GM12878 (cell line): ENCODE measurements at regions not wholly inside any gene's neighbourhood (a gene's known extent, or its start where the extent isn't known, plus 50 kb on each side); places are given as distances from the start of the nearest gene placed in this dataset.

Experiments
- ATAC-seq: fragments of 200-7000 bp; cut with Tn5 transposase; 3 replicates; pipeline ENCODE4 v1.9.1; 2020; ENCODE audit warnings: mild to moderate bottlenecking, moderate library complexity
- BruUV-seq: library from RNA; stranded (reverse); fragments of 400-500 nt; replicated peaks from 2 replicates; lab custom pipeline; 2021; lab: Mats Ljungman, UMichigan
- CTCF ChIA-PET: fragments of 300-600 bp; sonication (Branson Sonifier 250); formaldehyde crosslinking; extraction: SDS; loops from one replicate; lab custom pipeline; 2021; ENCODE audit warnings: inconsistent platforms; lab: Yijun Ruan, JAX
- POLR2A ChIA-PET: fragments of 350-600 bp; formaldehyde crosslinking; extraction: SDS; loops from one replicate; lab custom pipeline; 2021; ENCODE audit warnings: inconsistent platforms; lab: Charles Lee
- RAD21 ChIA-PET: fragments of 300-600 bp; sonication (Branson Sonifier 250); formaldehyde crosslinking; loops from one replicate; lab custom pipeline; 2023; ENCODE audit warnings: antibody characterized with exemption; ENCODE audit not compliant: unreplicated experiment; lab: Charles Lee
- SMC1A ChIA-PET: fragments of 300-600 bp; sonication (Branson Sonifier 250); formaldehyde crosslinking; loops from one replicate; lab custom pipeline; 2023; ENCODE audit not compliant: unreplicated experiment, uncharacterized antibody; lab: Charles Lee
- DNase-seq: peaks from one replicate; pipeline ENCODE4 v3.0.0-alpha.2; 2011; ENCODE audit warnings: low read depth, low spot score
- FAIRE-seq: peaks from 3 replicates; lab custom pipeline; 2011; peaks lifted over from hg19 to GRCh38; lab: Jason Lieb, UNC
- H2AFZ ChIP-seq: 2 replicates; pipeline ENCODE4 v1.6.0; 2011; ENCODE audit warnings: low read depth, low read length, control low read depth; ENCODE audit not compliant: control insufficient read depth
- H3K27ac ChIP-seq: 2 replicates; pipeline ENCODE4 v1.5.1; 2011; ENCODE audit warnings: control low read depth; ENCODE audit not compliant: control insufficient read depth, insufficient read depth
- H3K27me3 ChIP-seq, 2 experiments: replicated peaks in 1 of 2; 2 replicates each; pipeline versions ENCODE4 v1.6.0 to v1.6.1; 2011; ENCODE audit warnings: low read length in 1 of 2; ENCODE audit not compliant: control insufficient read depth in 2 of 2, insufficient read depth in 2 of 2
- H3K36me3 ChIP-seq, 2 experiments: 2 replicates each; pipeline ENCODE4 v1.5.1; 2011; ENCODE audit warnings: low read length in 1 of 2; ENCODE audit not compliant: control insufficient read depth in 2 of 2, insufficient read depth in 2 of 2
- H3K4me1 ChIP-seq: 2 replicates; pipeline ENCODE4 v1.6.1; 2011; ENCODE audit warnings: mild to moderate bottlenecking, low read length, moderate library complexity, mixed read lengths; ENCODE audit not compliant: control insufficient read depth, insufficient read depth
- H3K4me2 ChIP-seq: 2 replicates; pipeline ENCODE4 v1.6.0; 2011; ENCODE audit warnings: control low read depth; ENCODE audit not compliant: control insufficient read depth, insufficient read depth
- H3K4me3 ChIP-seq: fragments of 200-600 bp; sonication (generic); 2 replicates; pipeline ENCODE4 v1.5.1; 2016
- H3K79me2 ChIP-seq: 2 replicates; pipeline ENCODE4 v1.6.0; 2011; ENCODE audit warnings: low read length; ENCODE audit not compliant: control insufficient read depth, insufficient read depth
- H3K9ac ChIP-seq: 2 replicates; pipeline ENCODE4 v1.8.0; 2011; ENCODE audit warnings: low read length, control low read depth, mixed read lengths; ENCODE audit not compliant: control insufficient read depth, insufficient read depth
- H3K9me3 ChIP-seq: replicated peaks from 3 replicates; pipeline ENCODE4 v1.5.1; 2011; ENCODE audit warnings: mild to moderate bottlenecking, low read length; ENCODE audit not compliant: control insufficient read depth, insufficient read depth
- H4K20me1 ChIP-seq: 2 replicates; pipeline ENCODE4 v1.6.0; 2011; ENCODE audit not compliant: control insufficient read depth, insufficient read depth
- KAT2A ChIP-seq: conservative IDR thresholded peaks from 2 replicates; pipeline ENCODE4 v1.6.1; 2011; ENCODE audit warnings: low read depth, low read length; ENCODE audit not compliant: control insufficient read depth
- MEF2A ChIP-seq: IDR thresholded peaks from 2 replicates; pipeline ENCODE4 v1.6.1; 2011; ENCODE audit warnings: low read depth, mild to moderate bottlenecking, low read length, moderate library complexity; ENCODE audit not compliant: insufficient read depth
- SPI1 ChIP-seq: IDR thresholded peaks from 2 replicates; pipeline ENCODE4 v1.6.1; 2011; ENCODE audit warnings: low read depth, mild to moderate bottlenecking, low read length, moderate library complexity, borderline replicate concordance; ENCODE audit not compliant: insufficient read depth
- WGBS: methylation state at CpG from one replicate; pipeline ENCODE4 v1.1.6; 2016; ENCODE audit warnings: low lambda C conversion rate; ENCODE audit not compliant: insufficient replicate concordance, insufficient coverage; ENCODE audit errors: missing lambda C conversion rate; 5-methylcytosine and 5-hydroxymethylcytosine counted together
- in situ Hi-C: fragments of 300-500 bp; cut with MboI; formaldehyde crosslinking; loops from 9 replicates; pipeline ENCODE4 v1.14.3; 2018; ENCODE audit warnings: mixed read lengths
- intact Hi-C: fragments of 100-400 bp; cut with micrococcal nuclease; formaldehyde crosslinking; loops from one replicate; pipeline ENCODE4 v1.14.2; 2022; ENCODE audit not compliant: unreplicated experiment
- TF ChIP-seq, protein P1 (sequence below): fragments of 450-650 bp; IDR thresholded peaks from 2 replicates; pipeline ENCODE4 v1.6.1; 2017; ENCODE audit warnings: mild to moderate bottlenecking

- no peak for TF ChIP-seq KAT2A
- TF ChIP-seq, protein P1, sequence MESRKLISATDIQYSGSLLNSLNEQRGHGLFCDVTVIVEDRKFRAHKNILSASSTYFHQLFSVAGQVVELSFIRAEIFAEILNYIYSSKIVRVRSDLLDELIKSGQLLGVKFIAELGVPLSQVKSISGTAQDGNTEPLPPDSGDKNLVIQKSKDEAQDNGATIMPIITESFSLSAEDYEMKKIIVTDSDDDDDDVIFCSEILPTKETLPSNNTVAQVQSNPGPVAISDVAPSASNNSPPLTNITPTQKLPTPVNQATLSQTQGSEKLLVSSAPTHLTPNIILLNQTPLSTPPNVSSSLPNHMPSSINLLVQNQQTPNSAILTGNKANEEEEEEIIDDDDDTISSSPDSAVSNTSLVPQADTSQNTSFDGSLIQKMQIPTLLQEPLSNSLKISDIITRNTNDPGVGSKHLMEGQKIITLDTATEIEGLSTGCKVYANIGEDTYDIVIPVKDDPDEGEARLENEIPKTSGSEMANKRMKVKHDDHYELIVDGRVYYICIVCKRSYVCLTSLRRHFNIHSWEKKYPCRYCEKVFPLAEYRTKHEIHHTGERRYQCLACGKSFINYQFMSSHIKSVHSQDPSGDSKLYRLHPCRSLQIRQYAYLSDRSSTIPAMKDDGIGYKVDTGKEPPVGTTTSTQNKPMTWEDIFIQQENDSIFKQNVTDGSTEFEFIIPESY: no peak
- TF ChIP-seq, all 136 proteins: peak for 0
Measured at GRCh38 chr3:160098926-160099626, 110.4 kb downstream of the IL12A start (continued).

DNA sequence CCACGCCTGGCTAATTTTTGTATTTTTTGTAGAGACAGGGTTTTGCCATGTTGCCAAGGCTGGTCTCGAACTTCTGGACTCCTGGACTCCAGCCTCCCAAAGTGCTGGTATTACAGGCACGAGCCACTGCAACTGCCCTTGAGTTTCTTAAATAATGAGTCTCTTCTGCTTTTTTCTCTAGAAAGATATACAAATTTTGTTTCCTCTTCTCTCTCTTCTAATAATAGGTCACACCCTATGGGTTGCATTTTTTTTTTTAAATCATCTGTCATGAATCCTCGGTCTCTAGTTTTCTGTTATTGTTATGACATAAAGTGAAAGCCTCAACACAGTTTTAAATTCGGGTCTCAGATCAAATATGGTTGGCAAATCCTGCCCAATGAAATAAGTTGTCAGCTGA, 111.2 kb downstream of the IL12A start:
- peak; percentile 5 for DNase-seq
- Histone ChIP-seq H3K9ac (no peak overlapping the region), H3K36me3 (no peaks in the 10 kb centered on the region), H3K27me3 (no peaks in the 10 kb centered on the region), H3K79me2 (no peaks in the 10 kb centered on the region), H3K9me3 (no peaks in the 10 kb centered on the region), H3K27ac (no peak overlapping the region), H3K4me1 (peaks cover 15% of the 10 kb centered on the region), H3K4me2 (no peak overlapping the region), H4K20me1 (no peaks in the 10 kb centered on the region), H2AFZ (no peak overlapping the region), H3K4me3 (no peak overlapping the region)
- WGBS: 0% methylated on average over 5 of the region's 5 CpGs
- peak; percentile 68 for ATAC-seq
- CTCF ChIA-PET: interaction anchor here (0.7 kb wide), 1 partner anchor 337 kb away, joined by 3 read pairs; no protein-coding TSS in a partner anchor
- in situ Hi-C loops: no loop called here
- POLR2A ChIA-PET: no interaction called here
- SMC1A ChIA-PET: interaction anchor here (0.7 to 1.4 kb wide), 2 partner anchors 11 to 13 kb away, joined by 3 to 4 read pairs; no protein-coding TSS in a partner anchor
- no peak for TF ChIP-seq SPI1
- 0 out of 2 replicates have a peak, but pooled peaks have one; percentile 32 for TF ChIP-seq MEF2A
- RAD21 ChIA-PET: no interaction called here
- no TSS peak for BruUV-seq
- FAIRE-seq: no peak
- intact Hi-C loops: no loop called here
